GM12892 (cell line): ENCODE measurements at regions not wholly inside any gene's neighbourhood (a gene's known extent, or its start where the extent isn't known, plus 50 kb on each side); places are given as distances from the start of the nearest gene placed in this dataset.

Source experiments
- POLR2A ChIP-seq: IDR thresholded peaks from 2 replicates; pipeline ENCODE4 v1.6.1; 2011; ENCODE audit warnings: low read depth, low read length, control low read depth
- POLR2AphosphoS5 ChIP-seq: IDR thresholded peaks from 2 replicates; pipeline ENCODE4 v1.6.1; 2011; ENCODE audit warnings: low read depth, low read length, control low read depth
- TAF1 ChIP-seq: IDR thresholded peaks from 2 replicates; pipeline ENCODE4 v1.6.1; 2011; ENCODE audit warnings: low read depth, mild to moderate bottlenecking, control low read depth, low read length, borderline replicate concordance

DNA sequence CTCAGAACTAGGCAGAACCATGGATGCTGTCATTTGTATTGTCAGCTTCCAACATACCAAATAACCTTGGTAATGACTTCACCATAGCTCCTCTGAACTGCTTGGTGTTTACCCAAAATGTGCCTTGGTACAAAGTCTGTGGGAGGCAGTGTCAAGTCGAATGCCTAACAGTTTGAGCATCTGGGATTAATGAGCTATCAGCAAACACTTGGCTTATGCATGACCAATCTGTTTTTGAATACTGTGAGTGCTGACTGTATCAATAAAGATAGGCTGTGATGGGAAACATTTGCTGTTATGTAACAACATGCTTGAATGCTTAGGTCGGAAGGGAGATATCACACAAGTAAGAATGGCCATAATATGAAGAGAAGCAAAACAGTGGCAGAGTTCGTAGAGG is 455.4 kb downstream of the CMPK2 start:
- TF ChIP-seq POLR2A (no peak), POLR2AphosphoS5 (no peak), TAF1 (no peak)
